HG03520 (cell line): ENCODE measurements at regions not wholly inside any gene's neighbourhood (a gene's known extent, or its start where the extent isn't known, plus 50 kb on each side); places are given as distances from the start of the nearest gene placed in this dataset.
"Not testable (repeated sequence)": the region's sequence is repeated elsewhere in the genome, so short reads cannot be mapped to it uniquely, and the experiment has no call there.

Source experiments
- ATAC-seq: cut with Tn5 transposase; IDR thresholded peaks from one replicate; pipeline ENCODE4 v1.9.1; 2021; ENCODE audit warnings: mild to moderate bottlenecking, moderate library complexity; ENCODE audit not compliant: unreplicated experiment

DNA sequence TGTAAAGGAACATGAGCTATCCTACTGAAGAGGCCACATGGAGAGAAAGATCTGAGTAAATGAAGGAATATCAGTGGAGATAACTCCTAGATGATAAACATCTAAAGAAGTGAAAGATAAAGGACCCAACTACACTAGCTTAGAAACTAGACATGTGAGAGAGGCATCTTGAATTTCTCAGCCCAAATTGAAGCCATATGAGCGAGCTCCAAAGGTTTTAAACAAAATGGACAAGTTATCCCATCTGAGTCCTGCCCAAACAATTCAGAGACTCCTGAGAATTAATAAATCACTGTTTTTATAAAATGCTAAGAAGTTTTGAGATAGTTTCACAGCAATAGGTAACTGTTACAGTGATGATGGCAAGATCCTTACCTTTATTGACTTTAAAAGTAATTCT, 438.9 kb downstream of the NAV3 start:
- ATAC-seq = no peak

GRCh38 chr12:78271546-78271945, 440.9 kb downstream of the NAV3 start:
- ATAC-seq = no peak

- ATAC-seq = no peak
Measured at GRCh38 chr12:78275886-78276285, 445.2 kb downstream of the NAV3 start.

DNA sequence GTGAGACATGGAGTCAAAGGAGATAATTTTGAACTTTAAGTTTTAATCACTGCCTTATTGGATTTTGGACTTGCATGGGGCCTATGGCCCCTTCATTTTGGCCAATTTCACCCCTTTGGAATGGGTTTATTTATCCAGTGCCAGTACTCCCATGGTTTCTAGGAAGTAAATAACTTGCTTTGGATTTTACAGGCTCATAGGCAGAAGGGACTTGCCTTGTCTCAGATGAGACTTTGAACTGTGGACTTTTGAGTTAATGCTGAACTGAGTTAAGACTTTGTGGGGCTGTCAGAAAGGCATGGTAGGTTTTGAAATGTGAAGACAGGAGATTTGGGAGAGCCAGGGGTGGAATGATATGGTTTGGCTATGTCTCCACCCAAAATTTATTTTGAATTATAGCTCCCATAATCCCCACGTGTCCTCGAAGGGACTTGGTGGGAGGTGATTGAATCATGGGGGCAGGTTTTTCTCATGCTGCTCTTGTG, 448.1 kb downstream of the NAV3 start:
- ATAC-seq = no peak

- ATAC-seq = no peak
Measured at GRCh38 chr12:78279567-78279966, 448.9 kb downstream of the NAV3 start.

DNA sequence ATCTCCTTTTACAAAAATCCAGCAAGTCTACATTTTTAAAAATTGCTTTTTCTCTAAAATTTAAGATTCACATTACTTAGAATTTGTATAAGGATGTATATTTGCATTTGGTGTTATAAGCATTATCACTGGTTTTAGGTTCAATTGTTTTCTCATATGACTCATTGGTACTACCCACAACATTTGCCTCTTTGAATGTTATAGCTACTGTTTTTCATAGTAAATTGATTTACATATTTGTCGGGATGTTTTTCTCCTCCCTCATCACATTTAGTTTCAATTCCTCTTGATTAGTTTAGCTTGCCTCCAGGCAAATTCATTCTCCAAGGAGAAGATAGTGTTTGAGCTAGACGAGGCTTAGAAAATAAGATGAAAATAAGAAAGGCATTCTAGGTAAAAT, 450.4 kb downstream of the NAV3 start:
- ATAC-seq = not testable (repeated sequence)

- ATAC-seq = no peak
Measured at GRCh38 chr12:78284417-78284816, 453.7 kb downstream of the NAV3 start.

GRCh38 chr12:78290606-78291345, 460.1 kb downstream of the NAV3 start:
- ATAC-seq = no peak

DNA sequence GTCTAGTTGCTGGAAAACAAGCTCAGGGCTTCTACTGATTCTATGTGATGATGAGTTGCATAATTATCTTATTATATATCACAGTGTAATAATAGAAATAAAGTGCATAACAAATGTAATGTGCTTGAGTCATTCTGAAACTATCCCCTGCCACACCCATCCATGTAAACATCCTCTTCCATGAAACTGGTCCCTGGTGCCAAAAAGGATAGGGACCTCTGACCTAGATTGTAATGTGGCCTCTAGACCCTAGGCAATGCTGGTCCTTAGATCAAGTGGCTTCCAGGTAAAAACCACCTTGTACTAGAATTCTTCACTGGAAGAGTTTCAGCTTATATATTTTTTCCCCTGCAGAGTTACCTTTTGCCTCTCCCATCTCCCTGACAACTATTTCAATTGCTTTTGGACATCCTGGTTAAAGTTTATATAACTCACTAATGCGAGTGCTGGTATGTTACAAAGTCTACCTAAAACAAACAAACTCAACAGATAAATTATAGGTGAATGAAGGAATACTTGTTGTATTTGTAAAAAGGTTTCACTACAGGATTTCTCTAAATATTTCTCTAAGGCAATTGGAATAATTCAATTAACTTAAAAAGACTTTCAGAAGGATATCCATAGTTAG, 462.5 kb downstream of the NAV3 start:
- no peak for ATAC-seq

GRCh38 chr12:78301282-78301681, 470.6 kb downstream of the NAV3 start:
- not testable (repeated sequence) for ATAC-seq

GRCh38 chr12:78305808-78306207, 475.1 kb downstream of the NAV3 start:
- ATAC-seq = no peak

- no peak for ATAC-seq
Measured at GRCh38 chr12:78306236-78306635, 475.5 kb downstream of the NAV3 start.

GRCh38 chr12:78308701-78309100, 478.0 kb downstream of the NAV3 start:
- no peak for ATAC-seq

DNA sequence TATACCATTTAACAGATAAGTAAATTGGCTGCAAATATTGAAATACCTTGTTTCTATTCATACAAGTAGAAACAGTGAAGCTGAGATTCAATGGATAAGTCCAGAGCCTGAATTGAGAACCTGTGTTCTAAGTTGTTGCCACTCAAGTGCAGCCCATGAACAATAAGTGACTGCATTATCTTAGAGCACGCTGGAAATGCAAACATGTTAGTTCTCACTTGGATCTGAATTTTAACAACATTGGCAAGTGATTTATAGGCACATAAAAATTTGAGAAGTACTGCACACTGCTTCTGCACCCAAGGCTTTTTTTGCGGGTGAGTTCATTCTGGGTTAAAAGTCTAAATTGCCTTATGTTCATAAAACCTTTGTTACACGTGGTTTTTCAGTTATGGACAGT, 484.3 kb downstream of the NAV3 start:
- ATAC-seq = no peak

DNA sequence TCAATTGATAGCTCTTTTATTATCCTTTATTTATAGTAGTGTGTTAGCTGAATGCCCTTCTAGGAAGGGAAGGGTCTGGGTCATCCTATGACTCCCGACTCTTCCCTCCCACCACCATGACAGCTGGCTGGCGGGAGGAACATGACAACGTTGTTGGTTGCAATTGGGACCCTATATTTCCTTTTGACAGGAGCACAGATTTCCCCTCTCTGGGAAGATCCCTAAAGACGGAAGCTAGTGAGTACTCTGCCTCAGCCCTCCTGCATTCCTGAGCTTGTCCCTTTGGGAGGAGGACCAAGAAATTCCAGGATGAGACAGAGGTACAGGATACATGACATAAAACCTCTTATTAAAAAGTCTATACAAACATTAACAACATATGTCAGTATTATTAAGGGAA, 485.4 kb downstream of the NAV3 start:
- no peak for ATAC-seq

GRCh38 chr12:78316631-78317468, 486.2 kb downstream of the NAV3 start:
- no peak for ATAC-seq

GRCh38 chr12:78321696-78322095, 491.0 kb downstream of the NAV3 start:
- ATAC-seq = no peak

GRCh38 chr12:78323226-78323625, 492.5 kb downstream of the NAV3 start:
- ATAC-seq = no peak

DNA sequence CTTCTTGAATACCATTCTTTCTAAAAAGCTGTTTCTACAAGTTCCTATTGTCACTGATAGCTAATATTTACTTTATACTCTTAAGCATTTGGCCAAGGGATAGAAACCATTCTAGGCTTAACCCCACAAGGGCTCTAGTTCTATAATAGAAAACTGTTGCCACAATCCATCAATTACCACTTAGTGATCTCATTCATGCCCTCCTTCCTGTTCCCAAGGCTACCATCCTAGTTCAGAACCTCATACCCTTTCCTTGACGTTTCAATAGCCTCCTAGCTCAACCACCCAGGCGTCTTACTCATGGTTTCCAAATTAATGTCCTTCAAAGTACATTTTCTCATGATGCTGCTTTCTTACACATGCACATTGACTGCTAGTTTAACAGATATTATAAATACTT, 493.5 kb downstream of the NAV3 start:
- ATAC-seq = no peak

DNA sequence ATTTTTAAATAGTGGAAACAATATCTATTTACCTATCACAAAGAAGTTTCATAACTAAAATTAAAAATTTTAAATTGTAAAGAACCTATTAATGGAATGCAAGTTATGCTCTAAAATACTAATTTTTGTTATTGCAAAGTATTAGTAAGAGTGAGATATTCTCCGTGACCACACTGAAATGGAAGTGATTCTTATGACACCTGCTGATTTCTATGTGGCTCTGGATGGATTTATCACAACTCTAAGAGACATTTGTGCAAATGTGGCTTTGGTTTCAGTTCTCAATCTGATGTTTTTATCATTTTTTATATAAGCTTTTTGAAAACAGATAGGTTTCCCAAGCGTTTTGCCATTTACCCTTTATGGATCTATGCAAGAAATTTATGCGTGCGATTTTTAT, 497.8 kb downstream of the NAV3 start:
- ATAC-seq = peak; percentile 50

- ATAC-seq = no peak
Measured at GRCh38 chr12:78330131-78330530, 499.4 kb downstream of the NAV3 start.

- ATAC-seq = no peak
Measured at GRCh38 chr12:78331181-78331580, 500.5 kb downstream of the NAV3 start.
